ENCODE measurements at regions not wholly inside any gene's neighbourhood (a gene's known extent, or its start where the extent isn't known, plus 50 kb on each side); places are given as distances from the start of the nearest gene placed in this dataset.

- no peaks in the 10 kb centered on the region for H3F3A ChIP-seq (replicated peaks; ENCODE audit: low read depth)
- H3K27me3 Mint-ChIP-seq (ENCODE audit: insufficient read depth, low read depth, poor library complexity) = peaks cover 20% of the 10 kb centered on the region
- 0 out of 3 replicates have a peak, but pooled peaks cover 1% of the 10 kb centered on the region for H3K36me3 Mint-ChIP-seq (ENCODE audit: low read depth)
- peaks cover 58% of the 10 kb centered on the region for H3K4me1 Mint-ChIP-seq
- H2AFZ ChIP-seq = peak overlapping the region; percentile 66; the same call in 1 of the 2 replicates
- no peaks in the 10 kb centered on the region for H3K79me2 ChIP-seq (replicated peaks; ENCODE audit: insufficient read depth)
- H3K9me2 ChIP-seq (ENCODE audit: insufficient read depth) = peaks cover 12% of the 10 kb centered on the region; the same call in 1 of the 2 replicates
- peak; percentile 73 for DNase-seq (ENCODE audit: low spot score)
- H3K27me3 ChIP-seq (ENCODE audit: insufficient read depth) = peaks cover 16% of the 10 kb centered on the region
- ATAC-seq = peak; percentile 66
- peak overlapping the region; percentile 29; the same call in 2 of the 3 replicates for H3K4me3 Mint-ChIP-seq
- no peak overlapping the region for H3K27ac ChIP-seq (ENCODE audit: low read depth)
- H3K27ac Mint-ChIP-seq = no peak overlapping the region
- H3K4me1 ChIP-seq (ENCODE audit: insufficient read depth) = peaks cover 35% of the 10 kb centered on the region
- H3K9me3 Mint-ChIP-seq = peaks cover 8% of the 10 kb centered on the region
- H4K20me1 ChIP-seq (replicated peaks; ENCODE audit: insufficient read depth) = no peaks in the 10 kb centered on the region
- peak in 1 of 2 experiments; percentile 34; a peak in 2 of 4 replicates for TF ChIP-seq CTCF (conservative IDR thresholded peaks at IDR 0.05; ENCODE audit: low read depth in 2 of 2)
- no peak for TF ChIP-seq ETS1 (IDR thresholded peaks at IDR 0.05)
- TF ChIP-seq EZH2 (IDR thresholded peaks at IDR 0.05; ENCODE audit: low read depth, unreplicated experiment) = no peak
- TF ChIP-seq ZNF114 (CRISPR knock-in tag; IDR thresholded peaks at IDR 0.05) = no peak
- TF ChIP-seq CREB1 (CRISPR knock-in tag; IDR thresholded peaks at IDR 0.05; ENCODE audit: low read depth) = no peak
- 0 out of 2 replicates have a peak, but pooled peaks have one; percentile 4 for TF ChIP-seq ZNF331 (CRISPR knock-in tag; IDR thresholded peaks at IDR 0.05; ENCODE audit: low read depth)
- TF ChIP-seq ZNF462 (CRISPR knock-in tag; IDR thresholded peaks at IDR 0.05) = 0 out of 2 replicates have a peak, but pooled peaks have one; percentile 21
- peak; percentile 15 for TF ChIP-seq JUNB (IDR thresholded peaks at IDR 0.05; ENCODE audit: unreplicated experiment)
- TF ChIP-seq NANOG (IDR thresholded peaks at IDR 0.05; ENCODE audit: borderline replicate concordance) = no peak
- TF ChIP-seq REST (IDR thresholded peaks at IDR 0.05; ENCODE audit: unreplicated experiment) = no peak
- TF ChIP-seq STAT1 (IDR thresholded peaks at IDR 0.05; ENCODE audit: unreplicated experiment) = no peak
- TF ChIP-seq POLR2AphosphoS5 (IDR thresholded peaks at IDR 0.05; ENCODE audit: low read depth) = no peak
- no peak for TF ChIP-seq EZH2phosphoT487 (IDR thresholded peaks at IDR 0.05; ENCODE audit: unreplicated experiment)
- no peaks in the 10 kb centered on the region for H3K36me3 ChIP-seq (ENCODE audit: insufficient read depth)
- H3K4me2 ChIP-seq = peak overlapping the region; percentile 56
- peak overlapping the region; percentile 30; the same call in 1 of the 2 replicates for H3K4me3 ChIP-seq
These were observed 93.3 kb upstream of the POU3F1 start for GRCh38 chr1:38139738-38140487.

Data from GM23338 (cell line).